Erythroblast (primary cell): ENCODE measurements at regions not wholly inside any gene's neighbourhood (a gene's known extent, or its start where the extent isn't known, plus 50 kb on each side); places are given as distances from the start of the nearest gene placed in this dataset.
"Not testable (repeated sequence)": the region's sequence is repeated elsewhere in the genome, so short reads cannot be mapped to it uniquely, and the experiment has no call there.

Experiments used
- GATA1 ChIP-seq: IDR thresholded peaks from 2 replicates; pipeline ENCODE4 v1.6.1; 2011; ENCODE audit warnings: low read depth, mild to moderate bottlenecking, control low read depth, low read length, moderate library complexity
- POLR2A ChIP-seq: IDR thresholded peaks from 2 replicates; pipeline ENCODE4 v1.6.1; 2011; ENCODE audit warnings: mild to moderate bottlenecking, low read length

DNA sequence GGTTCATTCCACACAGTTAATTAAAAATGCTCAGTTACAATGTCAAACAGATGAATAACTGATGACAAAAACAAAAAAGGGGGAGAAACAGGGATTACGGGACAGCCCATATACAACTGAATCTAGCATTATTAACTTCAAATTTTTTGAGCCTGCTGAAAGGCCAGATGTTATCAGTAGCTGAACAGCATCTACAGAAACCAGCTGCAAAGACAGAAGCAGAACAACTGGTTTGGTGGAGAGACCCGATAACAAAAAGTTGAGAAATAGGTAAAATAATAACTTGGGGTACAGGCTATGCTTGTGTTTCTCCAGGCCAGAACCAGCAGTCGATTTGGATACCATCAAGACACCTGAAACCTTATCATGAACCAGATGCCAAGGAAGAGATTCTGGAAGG is 109.8 kb downstream of the SEPTIN7 start:
- TF ChIP-seq POLR2A, GATA1: not testable (repeated sequence)
